Mammary epithelial cell (primary cell): ENCODE measurements at regions not wholly inside any gene's neighbourhood (a gene's known extent, or its start where the extent isn't known, plus 50 kb on each side); places are given as distances from the start of the nearest gene placed in this dataset.

Experiments
- EZH2 ChIP-seq: IDR thresholded peaks from 2 replicates; pipeline ENCODE4 v1.6.1; 2012; ENCODE audit warnings: low read length, inconsistent platforms, borderline replicate concordance
- TF ChIP-seq, protein P1 (sequence below), 2 donors: IDR thresholded peaks in 1 of 2; conservative IDR thresholded peaks in 1 of 2; 2 replicates each; pipeline ENCODE4 v1.5.1; 2011 to 2012; ENCODE audit warnings: inconsistent platforms in 2 of 2, low read length in 2 of 2, mild to moderate bottlenecking in 2 of 2, control low read depth in 1 of 2, low read depth in 1 of 2; ENCODE audit not compliant: insufficient read depth in 1 of 2; ENCODE audit errors: extremely low read depth in 1 of 2

DNA sequence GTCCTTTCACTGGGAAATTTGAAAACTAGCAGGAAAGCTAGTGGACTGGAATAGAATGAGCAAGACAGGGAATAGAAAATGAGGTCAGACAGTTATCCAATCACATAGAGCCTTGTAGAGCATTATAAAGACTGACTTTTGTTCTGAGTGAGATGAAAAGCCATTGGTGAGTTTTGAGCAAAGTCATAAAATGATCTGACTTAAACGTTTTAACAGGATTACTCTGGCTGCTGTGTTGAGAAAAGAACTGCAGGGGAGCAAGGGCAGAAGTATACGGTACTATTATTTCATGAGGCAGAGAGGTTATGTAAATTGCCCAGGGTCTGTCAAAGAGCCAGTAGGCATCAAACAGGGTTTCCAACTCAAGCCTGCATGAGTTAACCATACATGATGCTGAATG lies 393.4 kb downstream of the TFEC start:
- TF ChIP-seq, protein P1, sequence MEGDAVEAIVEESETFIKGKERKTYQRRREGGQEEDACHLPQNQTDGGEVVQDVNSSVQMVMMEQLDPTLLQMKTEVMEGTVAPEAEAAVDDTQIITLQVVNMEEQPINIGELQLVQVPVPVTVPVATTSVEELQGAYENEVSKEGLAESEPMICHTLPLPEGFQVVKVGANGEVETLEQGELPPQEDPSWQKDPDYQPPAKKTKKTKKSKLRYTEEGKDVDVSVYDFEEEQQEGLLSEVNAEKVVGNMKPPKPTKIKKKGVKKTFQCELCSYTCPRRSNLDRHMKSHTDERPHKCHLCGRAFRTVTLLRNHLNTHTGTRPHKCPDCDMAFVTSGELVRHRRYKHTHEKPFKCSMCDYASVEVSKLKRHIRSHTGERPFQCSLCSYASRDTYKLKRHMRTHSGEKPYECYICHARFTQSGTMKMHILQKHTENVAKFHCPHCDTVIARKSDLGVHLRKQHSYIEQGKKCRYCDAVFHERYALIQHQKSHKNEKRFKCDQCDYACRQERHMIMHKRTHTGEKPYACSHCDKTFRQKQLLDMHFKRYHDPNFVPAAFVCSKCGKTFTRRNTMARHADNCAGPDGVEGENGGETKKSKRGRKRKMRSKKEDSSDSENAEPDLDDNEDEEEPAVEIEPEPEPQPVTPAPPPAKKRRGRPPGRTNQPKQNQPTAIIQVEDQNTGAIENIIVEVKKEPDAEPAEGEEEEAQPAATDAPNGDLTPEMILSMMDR (conservative IDR thresholded peaks at IDR 0.05 in 1 of 2, IDR thresholded peaks at IDR 0.05 in 1 of 2; ENCODE audit: extremely low read depth in 1 of 2, insufficient read depth in 1 of 2, low read depth in 1 of 2, low read length in 2 of 2): no peak
- TF ChIP-seq EZH2: no peak
